NCI-H69 (cell line): ENCODE measurements at regions not wholly inside any gene's neighbourhood (a gene's known extent, or its start where the extent isn't known, plus 50 kb on each side); places are given as distances from the start of the nearest gene placed in this dataset.
"Not testable (repeated sequence)": the region's sequence is repeated elsewhere in the genome, so short reads cannot be mapped to it uniquely, and the experiment has no call there.

Experiments used
- DNase-seq: peaks from one replicate; lab custom pipeline; 2025; lab: John Stamatoyannopoulos, UW

GRCh38 chr9:108277216-108277615, 578.6 kb downstream of the ACTL7B start:
- no peak for DNase-seq

GRCh38 chr9:108275906-108276305, 579.9 kb downstream of the ACTL7B start:
- no peak for DNase-seq

- DNase-seq = no peak
Measured at GRCh38 chr9:108274971-108275370, 580.8 kb downstream of the ACTL7B start.

GRCh38 chr9:108273988-108274387, 581.8 kb downstream of the ACTL7B start:
- peak; percentile 27 for DNase-seq

GRCh38 chr9:108272349-108272899, 583.4 kb downstream of the ACTL7B start:
- no peak for DNase-seq

- peak; percentile 99 for DNase-seq
Measured at GRCh38 chr9:108271646-108272348, 584.0 kb downstream of the ACTL7B start.

- DNase-seq = peak; percentile 84
Measured at GRCh38 chr9:108271236-108271635, 584.5 kb downstream of the ACTL7B start.

- DNase-seq = no peak
Measured at GRCh38 chr9:108270561-108270960, 585.2 kb downstream of the ACTL7B start.

GRCh38 chr9:108270051-108270450, 585.7 kb downstream of the ACTL7B start:
- DNase-seq = no peak

- DNase-seq = no peak
Measured at GRCh38 chr9:108269371-108269770, 586.4 kb downstream of the ACTL7B start.

- DNase-seq = no peak
Measured at GRCh38 chr9:108265065-108265464, 590.7 kb downstream of the ACTL7B start.

- DNase-seq = no peak
Measured at GRCh38 chr9:108264093-108264492, 591.7 kb downstream of the ACTL7B start.

- no peak for DNase-seq
Measured at GRCh38 chr9:108262836-108263235, 593.0 kb downstream of the ACTL7B start.

- DNase-seq = no peak
Measured at GRCh38 chr9:108259917-108260675, 595.7 kb downstream of the ACTL7B start.

GRCh38 chr9:108258640-108259039, 597.1 kb downstream of the ACTL7B start:
- DNase-seq = no peak

- peak; percentile 71 for DNase-seq
Measured at GRCh38 chr9:108257382-108257781, 598.4 kb downstream of the ACTL7B start.

GRCh38 chr9:108254236-108254635, 601.5 kb downstream of the ACTL7B start:
- no peak for DNase-seq

GRCh38 chr9:108247391-108247790, 608.4 kb downstream of the ACTL7B start:
- not testable (repeated sequence) for DNase-seq

GRCh38 chr9:108245901-108246300, 609.9 kb downstream of the ACTL7B start:
- no peak for DNase-seq

- no peak for DNase-seq
Measured at GRCh38 chr9:108245331-108245730, 610.5 kb downstream of the ACTL7B start.

GRCh38 chr9:108244686-108245085, 611.1 kb downstream of the ACTL7B start:
- no peak for DNase-seq

- no peak for DNase-seq
Measured at GRCh38 chr9:108241384-108242073, 614.3 kb downstream of the ACTL7B start.
